K562 (cell line): ENCODE measurements at regions not wholly inside any gene's neighbourhood (a gene's known extent, or its start where the extent isn't known, plus 50 kb on each side); places are given as distances from the start of the nearest gene placed in this dataset.

Experiments
- ATAC-seq: fragments of 200-7000 bp; cut with Tn5 transposase; 3 replicates; pipeline ENCODE4 v1.9.1; 2020; ENCODE audit warnings: moderate library complexity
- BruUV-seq: library from RNA; stranded (reverse); fragments of 400-500 nt; replicated peaks from 2 replicates; lab custom pipeline; 2021; lab: Mats Ljungman, UMichigan
- CTCF ChIA-PET: fragments of 300-600 bp; formaldehyde crosslinking; extraction: SDS; loops from one replicate; lab custom pipeline; 2021; ENCODE audit warnings: low intra/inter-chr PET ratio; lab: Yijun Ruan, JAX
- POLR2A ChIA-PET: fragments of 300-600, 350-650 bp; sonication (Branson Sonifier 250); formaldehyde crosslinking; extraction: SDS; loops from one replicate; lab custom pipeline; 2021; ENCODE audit warnings: antibody characterized with exemption, inconsistent platforms; lab: Yijun Ruan, JAX
- DNase-seq, 4 experiments: peaks; one replicate each; pipeline versions ENCODE4 v3.0.0 to v3.0.0-alpha.2; 2011 to 2018; ENCODE audit warnings: low spot score in 3 of 4, mixed read lengths in 3 of 4; ENCODE audit errors: extremely low read depth in 1 of 4
- FAIRE-seq: peaks from 2 replicates; lab custom pipeline; 2011; peaks lifted over from hg19 to GRCh38; lab: Jason Lieb, UNC
- H2AFZ ChIP-seq: 2 replicates; pipeline ENCODE4 v1.6.0; 2011; ENCODE audit warnings: low read depth, low read length, control low read depth, inconsistent platforms
- H3K27ac ChIP-seq: fragments of 200-600 bp; 3 replicates; pipeline ENCODE4 v1.8.0; 2011; ENCODE audit warnings: low read depth, mild to moderate bottlenecking, control low read depth, inconsistent platforms, low read length, moderate library complexity, mixed read lengths; ENCODE audit errors: extremely low read depth
- H3K27me3 ChIP-seq, 2 experiments: fragments of 300-600 bp in 1 of 2; 2 replicates in 1 of 2; 3 replicates in 1 of 2; pipeline versions ENCODE4 v1.6.0 to v1.8.0; 2011; ENCODE audit warnings: inconsistent platforms in 2 of 2, low read length in 2 of 2, mild to moderate bottlenecking in 1 of 2, mixed read lengths in 1 of 2, moderate library complexity in 1 of 2; ENCODE audit not compliant: control insufficient read depth in 2 of 2, insufficient read depth in 2 of 2
- H3K36me3 ChIP-seq: fragments of 300-600 bp; 3 replicates; pipeline ENCODE4 v1.8.0; 2011; ENCODE audit warnings: mild to moderate bottlenecking, low read length, inconsistent platforms; ENCODE audit not compliant: control insufficient read depth, insufficient read depth
- H3K4me1 ChIP-seq, 2 experiments: fragments of 200-600 bp in 1 of 2; replicated peaks in 1 of 2; 2 replicates in 1 of 2; 3 replicates in 1 of 2; pipeline versions ENCODE4 v1.5.1 to v1.8.0; 2011; ENCODE audit warnings: inconsistent platforms in 2 of 2, low read length in 2 of 2, mild to moderate bottlenecking in 1 of 2, mixed read lengths in 1 of 2, moderate library complexity in 1 of 2; ENCODE audit not compliant: control insufficient read depth in 2 of 2, insufficient read depth in 2 of 2
- H3K4me2 ChIP-seq: 2 replicates; pipeline ENCODE4 v1.6.1; 2011; ENCODE audit warnings: low read length, control low read depth, inconsistent platforms, mixed read lengths; ENCODE audit not compliant: insufficient read depth
- H3K4me3 ChIP-seq: fragments of 200-600 bp; sonication (generic), shearing (Covaris generic); 2 replicates; pipeline ENCODE4 v1.5.1; 2016; ENCODE audit warnings: control low read depth, inconsistent platforms
- H3K79me2 ChIP-seq: fragments of 200-600 bp; 3 replicates; pipeline ENCODE4 v1.8.0; 2011; ENCODE audit warnings: low read length, inconsistent platforms; ENCODE audit not compliant: control insufficient read depth, insufficient read depth
- H3K9ac ChIP-seq, 2 experiments: 2 replicates each; pipeline versions ENCODE4 v1.6.0 to v1.6.1; 2011; ENCODE audit warnings: low read depth in 2 of 2, low read length in 2 of 2, control low read depth in 1 of 2, inconsistent platforms in 1 of 2, mild to moderate bottlenecking in 1 of 2, mixed read lengths in 1 of 2; ENCODE audit not compliant: insufficient read depth in 1 of 2
- H3K9me1 ChIP-seq: one replicate; pipeline ENCODE4 v1.6.0; 2011; ENCODE audit warnings: inconsistent platforms, mild to moderate bottlenecking, low read length, moderate library complexity; ENCODE audit not compliant: control insufficient read depth, insufficient read depth
- H3K9me3 ChIP-seq: replicated peaks from 2 replicates; pipeline ENCODE4 v1.5.1; 2011; ENCODE audit warnings: low read depth, low read length, inconsistent platforms; ENCODE audit not compliant: control insufficient read depth, insufficient read depth
- H4K20me1 ChIP-seq: replicated peaks from 2 replicates; pipeline ENCODE4 v1.6.1; 2011; ENCODE audit warnings: low read length, inconsistent platforms, mixed read lengths; ENCODE audit not compliant: control insufficient read depth, insufficient read depth
- CEBPB ChIP-seq: fragments of 450-650 bp; IDR thresholded peaks from 2 replicates; pipeline ENCODE4 v1.6.1; 2016; ENCODE audit warnings: missing genetic modification characterization, missing compliant biosample characterization
- CHD2 ChIP-seq: IDR thresholded peaks from 2 replicates; pipeline ENCODE4 v1.6.1; 2011; ENCODE audit warnings: low read depth, low read length
- EGR1 ChIP-seq: fragments of 450-650 bp; conservative IDR thresholded peaks from 2 replicates; pipeline ENCODE4 v1.6.1; 2017; ENCODE audit warnings: mild to moderate bottlenecking
- FUS ChIP-seq: fragments of 200-400 bp; formaldehyde crosslinking; optimal IDR thresholded peaks from 2 replicates; pipeline ENCODE3; 2017; ENCODE audit warnings: low read depth, low read length
- HDAC8 ChIP-seq: fragments of 450-650 bp; IDR thresholded peaks from 2 replicates; pipeline ENCODE4 v1.6.1; 2016; ENCODE audit warnings: mild to moderate bottlenecking, missing genetic modification characterization, moderate library complexity, missing compliant biosample characterization
- KAT7 ChIP-seq: sonication (generic); formaldehyde crosslinking; IDR thresholded peaks from 2 replicates; pipeline ENCODE4 v1.8.0; 2022; ENCODE audit warnings: missing genetic modification reagents, mild to moderate bottlenecking, borderline replicate concordance
- MAFF ChIP-seq: IDR thresholded peaks from 2 replicates; pipeline ENCODE4 v1.6.1; 2012; ENCODE audit warnings: low read length, improper control_type of control experiment
- MCM7 ChIP-seq, 2 experiments: fragments of 450-650 bp; IDR thresholded peaks; 2 replicates each; pipeline ENCODE4 v1.6.1; 2016 to 2018
- MEIS2 ChIP-seq: fragments of 450-650 bp; IDR thresholded peaks from 2 replicates; pipeline ENCODE4 v1.6.1; 2014; ENCODE audit warnings: mild to moderate bottlenecking; ENCODE audit not compliant: partially characterized antibody
- NONO ChIP-seq, 2 experiments: fragments of 200-400 bp in 1 of 2; fragments of 450-650 bp in 1 of 2; formaldehyde crosslinking in 1 of 2; IDR thresholded peaks; 2 replicates each; pipeline ENCODE4 v1.6.1; 2017; ENCODE audit warnings: low read depth in 2 of 2, mild to moderate bottlenecking in 2 of 2, moderate library complexity in 2 of 2, low read length in 1 of 2
- PHF20 ChIP-seq: fragments of 450-650 bp; IDR thresholded peaks from 2 replicates; pipeline ENCODE4 v1.6.1; 2018; ENCODE audit not compliant: partially characterized antibody
- PRPF4 ChIP-seq: fragments of 200-400 bp; formaldehyde crosslinking; IDR thresholded peaks from one replicate; pipeline ENCODE4 v1.6.1; 2017; ENCODE audit warnings: low read length, low read depth, mild to moderate bottlenecking; ENCODE audit not compliant: insufficient read depth, poor library complexity, severe bottlenecking
- SP2 ChIP-seq: IDR thresholded peaks from 2 replicates; pipeline ENCODE4 v1.6.1; 2011; ENCODE audit warnings: mild to moderate bottlenecking, low read depth, low read length, moderate library complexity; ENCODE audit not compliant: poor library complexity, severe bottlenecking; ENCODE audit errors: extremely low read depth
- SRSF1 ChIP-seq: fragments of 200-400 bp; formaldehyde crosslinking; IDR thresholded peaks from 2 replicates; pipeline ENCODE4 v1.6.1; 2017; ENCODE audit warnings: mild to moderate bottlenecking, low read depth, low read length, moderate library complexity
- WGBS: fragments of 100-300 bp; shearing (Covaris generic); methylation state at CpG from one replicate; pipeline ENCODE4 v1.1.6; 2016; ENCODE audit warnings: low coverage, mixed read lengths; ENCODE audit not compliant: insufficient coverage; ENCODE audit errors: missing lambda C conversion rate; 5-methylcytosine and 5-hydroxymethylcytosine counted together
- in situ Hi-C: fragments of 300-500 bp; cut with MboI; formaldehyde crosslinking; loops from 4 replicates; pipeline ENCODE4 v1.15.0; 2018; ENCODE audit warnings: inconsistent platforms, mixed read lengths
- intact Hi-C: fragments of 100-400 bp; cut with micrococcal nuclease; formaldehyde crosslinking; loops from 2 replicates; pipeline ENCODE4 v1.14.2; 2022
- TF ChIP-seq, protein P1 (sequence below): fragments of 200-400 bp; formaldehyde crosslinking; IDR thresholded peaks from 2 replicates; pipeline ENCODE4 v1.6.1; 2017; ENCODE audit warnings: mild to moderate bottlenecking, low read depth, low read length, moderate library complexity

DNA sequence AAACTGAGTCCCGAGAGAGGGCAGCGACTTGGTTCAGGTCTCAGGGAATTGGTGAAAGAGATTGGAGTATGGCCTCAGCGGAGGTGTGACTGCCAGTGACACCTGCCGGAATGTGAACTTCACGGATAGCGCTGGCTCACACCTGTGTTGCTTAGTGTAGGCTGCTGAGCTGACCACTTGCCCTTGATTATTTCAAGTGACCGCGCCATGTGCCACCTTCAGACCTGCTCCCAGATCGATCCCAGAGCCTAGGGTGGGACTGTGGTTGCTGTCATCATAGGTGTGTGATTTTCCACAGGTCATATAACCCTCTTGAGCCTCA lies 134.8 kb downstream of the GLI2 start (continued):
- TF ChIP-seq MEIS2 (no peak), FUS (no peak), MAFF (no peak), EGR1 (no peak), SRSF1 (no peak), HDAC8 (tag) (no peak), PRPF4 (no peak), SP2 (no peak), CHD2 (no peak), MCM7 (IDR thresholded peaks at IDR 0.05) (no peak)

DNA sequence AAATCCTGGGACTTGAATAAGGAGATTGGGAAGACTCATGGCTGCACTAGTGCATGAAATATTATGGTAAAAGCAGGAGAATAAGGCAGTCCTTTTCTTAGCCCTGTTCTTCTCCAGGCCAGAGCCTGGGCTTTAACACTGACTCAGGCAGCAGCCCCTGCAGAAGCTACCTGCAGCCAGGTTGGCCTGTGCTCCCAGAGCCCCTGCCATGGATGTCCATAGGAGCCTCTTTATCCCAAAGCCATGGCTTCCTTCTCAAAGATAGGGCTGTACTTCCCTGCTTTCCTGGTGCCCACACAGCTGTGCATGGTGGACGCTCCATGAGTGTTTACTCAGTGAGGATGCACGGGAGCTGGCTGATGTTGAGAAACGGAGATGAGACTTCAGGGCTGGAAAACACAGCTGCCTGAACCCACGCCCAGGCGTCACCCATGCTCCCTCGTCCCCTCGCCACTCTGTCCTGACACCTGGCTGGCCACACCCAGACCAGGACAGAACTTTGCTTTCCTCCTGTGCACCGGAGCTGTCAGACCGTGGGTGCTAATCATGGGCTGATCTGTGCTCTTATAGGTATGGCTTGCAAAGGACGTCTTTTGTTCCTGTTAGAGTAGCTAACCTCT lies 135.5 kb downstream of the GLI2 start:
- no peaks in the 10 kb centered on the region for H3K36me3 ChIP-seq
- H4K20me1 ChIP-seq = no peaks in the 10 kb centered on the region; the same call in 1 of the 2 replicates
- intact Hi-C loops = no loop called here
- TF ChIP-seq KAT7 (CRISPR knock-in tag) = no peak
- TF ChIP-seq, protein P1, sequence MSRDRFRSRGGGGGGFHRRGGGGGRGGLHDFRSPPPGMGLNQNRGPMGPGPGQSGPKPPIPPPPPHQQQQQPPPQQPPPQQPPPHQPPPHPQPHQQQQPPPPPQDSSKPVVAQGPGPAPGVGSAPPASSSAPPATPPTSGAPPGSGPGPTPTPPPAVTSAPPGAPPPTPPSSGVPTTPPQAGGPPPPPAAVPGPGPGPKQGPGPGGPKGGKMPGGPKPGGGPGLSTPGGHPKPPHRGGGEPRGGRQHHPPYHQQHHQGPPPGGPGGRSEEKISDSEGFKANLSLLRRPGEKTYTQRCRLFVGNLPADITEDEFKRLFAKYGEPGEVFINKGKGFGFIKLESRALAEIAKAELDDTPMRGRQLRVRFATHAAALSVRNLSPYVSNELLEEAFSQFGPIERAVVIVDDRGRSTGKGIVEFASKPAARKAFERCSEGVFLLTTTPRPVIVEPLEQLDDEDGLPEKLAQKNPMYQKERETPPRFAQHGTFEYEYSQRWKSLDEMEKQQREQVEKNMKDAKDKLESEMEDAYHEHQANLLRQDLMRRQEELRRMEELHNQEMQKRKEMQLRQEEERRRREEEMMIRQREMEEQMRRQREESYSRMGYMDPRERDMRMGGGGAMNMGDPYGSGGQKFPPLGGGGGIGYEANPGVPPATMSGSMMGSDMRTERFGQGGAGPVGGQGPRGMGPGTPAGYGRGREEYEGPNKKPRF = no peak
- TF ChIP-seq CEBPB = no peak
- TF ChIP-seq NONO (IDR thresholded peaks at IDR 0.05; ENCODE audit: low read depth in 2 of 2, low read length in 1 of 2) = no peak
- no peak for TF ChIP-seq PHF20
- TF ChIP-seq, all 486 proteins: peak for 0
- no TSS peak for BruUV-seq
- 0% methylated on average over 10 of the region's 10 CpGs for WGBS
- peaks cover 4% of the 10 kb centered on the region for H3K9me1 ChIP-seq
- H3K4me3 ChIP-seq = no peak overlapping the region
- ChIA-PET CTCF (no interaction called here), POLR2A (interaction anchor here (0.8 to 1.0 kb wide), 2 partner anchors 13 to 93 kb away, joined by 3 to 4 read pairs; no protein-coding TSS in a partner anchor)
- ATAC-seq (no peak), DNase-seq (no peak), FAIRE-seq (no peak)
- no peaks in the 10 kb centered on the region for H3K9me3 ChIP-seq
- no peak overlapping the region for H2AFZ ChIP-seq
- in situ Hi-C loops = no loop called here
- peaks cover 0 to 8% of the 10 kb centered on the region in 2 experiments; a peak in 2 of 5 replicates for H3K4me1 ChIP-seq
- no peak overlapping the region for H3K9ac ChIP-seq
- no peaks in the 10 kb centered on the region for H3K79me2 ChIP-seq
- H3K27me3 ChIP-seq = peaks cover 58 to 83% of the 10 kb centered on the region in 2 experiments
- no peak overlapping the region for H3K27ac ChIP-seq
- H3K4me2 ChIP-seq = no peak overlapping the region
